HG02610 (cell line): ENCODE measurements at regions not wholly inside any gene's neighbourhood (a gene's known extent, or its start where the extent isn't known, plus 50 kb on each side); places are given as distances from the start of the nearest gene placed in this dataset.

ENCODE experiments used
- ATAC-seq: cut with Tn5 transposase; IDR thresholded peaks from one replicate; pipeline ENCODE4 v1.9.1; 2021; ENCODE audit warnings: mild to moderate bottlenecking, moderate library complexity; ENCODE audit not compliant: unreplicated experiment

DNA sequence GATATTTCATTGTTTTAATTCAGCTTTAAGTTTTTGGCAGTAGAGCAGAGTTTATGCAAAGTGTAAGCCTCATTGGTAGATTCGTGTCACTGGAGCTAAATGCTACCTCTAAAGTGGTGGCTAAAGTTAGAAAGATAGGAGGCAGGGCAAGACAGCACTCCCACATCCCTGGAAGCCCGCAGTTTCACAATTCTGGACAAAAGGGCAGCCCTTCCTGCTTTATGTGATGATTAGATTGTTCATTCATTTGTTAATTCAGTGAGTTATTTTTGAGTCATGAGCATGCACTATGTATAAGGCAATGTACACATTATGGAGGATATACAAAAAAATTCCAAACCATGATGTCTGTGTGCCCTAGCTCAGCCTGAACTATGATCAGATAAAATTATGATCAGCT is 52.1 kb upstream of the EIF3M start:
- ATAC-seq, result no peak

DNA sequence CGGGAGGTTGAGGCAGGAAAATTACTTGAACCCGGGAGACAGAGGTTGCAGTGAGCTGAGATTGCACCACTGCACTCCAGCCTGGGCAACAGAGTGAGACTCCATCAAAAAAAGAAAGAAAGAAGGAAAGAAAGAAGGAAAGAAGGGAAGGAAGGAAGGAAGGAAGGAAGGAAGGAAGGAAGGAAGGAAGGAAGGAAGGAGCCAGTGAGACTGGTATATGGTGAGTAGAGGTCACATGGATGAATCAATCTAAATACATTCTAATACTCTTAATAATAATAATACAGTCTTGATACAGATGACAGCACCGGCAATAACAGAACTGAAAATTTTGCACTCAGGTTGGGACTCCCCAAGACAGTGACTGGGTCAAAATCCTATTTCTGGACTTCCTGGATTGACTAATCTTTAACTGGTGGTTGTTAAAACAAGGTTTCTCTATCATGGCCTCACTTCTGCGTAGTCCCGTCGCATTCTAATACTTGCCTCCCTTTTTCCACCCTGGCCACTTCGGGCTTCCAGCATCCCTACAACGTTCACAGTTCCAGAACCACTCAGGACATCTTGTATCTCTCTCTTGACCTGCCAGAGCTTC is 53.5 kb upstream of the EIF3M start:
- peak; percentile 99 for ATAC-seq

DNA sequence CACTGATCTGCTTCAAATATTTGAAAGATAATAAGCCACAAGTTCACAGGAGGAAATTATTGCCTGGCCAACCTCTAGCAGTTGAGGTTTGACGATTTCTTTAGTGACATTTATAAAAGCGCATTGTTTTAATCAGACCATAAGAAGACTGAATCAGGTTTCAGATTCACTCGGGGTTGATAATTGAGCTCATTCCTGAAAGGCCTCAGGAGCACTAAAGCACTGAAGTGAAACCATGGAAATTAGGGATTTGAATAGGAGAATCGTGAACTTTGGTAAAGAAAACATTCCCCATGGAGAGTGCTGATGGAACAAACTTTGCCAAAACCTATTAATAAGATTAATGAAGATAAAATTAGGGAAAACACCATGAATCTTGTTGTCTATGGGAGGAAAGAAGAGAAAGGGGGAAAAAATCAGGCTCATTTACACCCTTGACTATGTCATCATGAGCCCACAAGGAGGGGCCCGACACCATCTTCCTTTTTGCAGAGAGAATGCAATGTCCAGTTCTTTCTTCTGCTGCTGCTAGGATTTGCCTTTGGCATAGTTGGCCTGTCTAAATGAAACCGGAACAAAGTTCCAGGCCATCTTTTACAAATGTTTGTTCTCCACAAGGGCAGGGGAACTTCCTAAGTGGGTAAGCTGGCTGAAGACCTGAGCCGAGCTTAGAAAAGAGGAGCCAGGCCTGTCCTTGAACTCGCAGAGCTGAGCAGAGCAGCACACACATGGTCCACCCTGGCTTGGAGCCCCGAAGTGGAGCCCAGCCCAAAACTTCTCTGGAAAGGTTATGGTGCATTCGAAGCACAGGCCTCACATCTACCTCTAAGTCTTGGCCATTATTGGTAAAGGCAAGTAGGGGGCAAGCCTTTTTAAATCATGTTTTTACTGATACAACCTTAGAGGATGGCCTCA is 56.1 kb upstream of the EIF3M start:
- ATAC-seq, result no peak

DNA sequence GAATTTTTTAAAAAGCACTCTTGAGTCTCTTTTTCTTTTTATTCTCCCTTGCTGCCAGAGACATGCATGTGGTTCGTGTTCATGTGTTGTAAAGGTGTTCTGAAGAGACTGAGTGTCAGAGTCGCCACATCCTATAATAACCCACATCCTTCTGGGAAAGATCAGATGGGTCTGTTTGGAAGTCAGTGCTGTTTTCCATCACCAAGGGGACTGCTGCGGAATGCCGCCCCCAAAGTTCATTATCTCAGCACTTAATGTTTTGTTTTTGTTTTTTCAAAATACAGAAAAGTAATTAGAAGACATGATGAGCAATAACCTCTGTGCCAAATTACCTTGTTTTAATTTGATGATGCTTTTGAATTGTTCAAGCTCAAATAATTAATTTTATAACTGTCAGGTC is 56.9 kb upstream of the EIF3M start:
- no peak for ATAC-seq

DNA sequence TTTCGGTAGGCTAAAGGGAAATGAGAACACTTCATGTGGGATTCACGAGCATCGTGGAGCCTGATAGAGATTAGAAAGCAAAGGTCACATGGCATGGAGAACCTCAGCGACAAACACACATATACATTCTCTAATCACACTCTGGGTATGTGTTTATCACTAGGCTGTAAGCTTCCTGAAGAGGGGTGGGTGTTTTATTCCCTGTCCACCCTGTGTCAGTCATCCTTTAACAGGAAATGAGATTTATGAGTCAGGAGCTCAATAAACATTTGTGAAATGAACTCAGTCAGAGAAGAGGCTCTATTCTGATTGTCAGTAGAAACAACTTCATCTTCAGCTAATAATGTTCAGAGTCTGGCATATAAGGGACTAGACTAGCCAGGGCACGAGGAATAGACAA is 71.7 kb upstream of the EIF3M start:
- ATAC-seq, result no peak

DNA sequence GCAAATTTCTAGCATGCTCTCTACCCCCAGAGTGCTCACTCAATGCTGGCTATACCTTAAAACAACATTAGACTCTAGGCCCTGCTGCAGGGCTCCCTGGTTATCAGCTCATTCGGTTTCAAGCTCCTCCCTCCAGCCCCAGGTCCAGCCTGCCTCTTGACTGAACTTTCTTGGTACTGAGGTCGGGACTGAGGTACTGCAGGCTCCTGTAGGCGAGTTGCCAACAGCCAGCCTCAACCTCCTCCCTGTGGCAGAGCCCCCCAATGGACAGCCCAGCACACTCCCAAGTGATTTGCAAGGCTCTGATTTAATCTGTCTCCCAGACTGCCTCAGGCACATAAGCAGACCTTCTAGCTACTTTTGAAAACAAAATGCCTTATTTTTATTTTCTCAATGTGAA is 73.6 kb upstream of the EIF3M start:
- no peak for ATAC-seq

DNA sequence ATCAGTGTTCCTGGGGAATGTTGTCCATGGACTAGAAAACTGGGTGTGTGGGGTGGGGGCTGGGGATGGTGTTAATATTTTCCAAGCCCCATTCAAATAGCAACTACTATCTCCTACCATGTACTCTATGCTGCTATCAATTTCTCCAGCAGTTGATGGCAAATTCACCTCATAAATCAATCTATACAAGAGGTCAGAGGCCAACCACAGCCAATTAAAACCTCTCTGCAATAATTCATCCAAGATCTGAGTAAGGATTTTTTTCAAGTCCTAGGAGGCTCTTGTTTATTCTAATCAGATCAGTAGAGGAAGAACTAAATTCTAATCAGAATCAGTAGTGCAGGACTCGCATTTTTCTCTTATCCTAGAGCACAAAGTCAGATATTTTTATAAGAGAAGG is 73.4 kb upstream of the WT1 start:
- ATAC-seq, result no peak

DNA sequence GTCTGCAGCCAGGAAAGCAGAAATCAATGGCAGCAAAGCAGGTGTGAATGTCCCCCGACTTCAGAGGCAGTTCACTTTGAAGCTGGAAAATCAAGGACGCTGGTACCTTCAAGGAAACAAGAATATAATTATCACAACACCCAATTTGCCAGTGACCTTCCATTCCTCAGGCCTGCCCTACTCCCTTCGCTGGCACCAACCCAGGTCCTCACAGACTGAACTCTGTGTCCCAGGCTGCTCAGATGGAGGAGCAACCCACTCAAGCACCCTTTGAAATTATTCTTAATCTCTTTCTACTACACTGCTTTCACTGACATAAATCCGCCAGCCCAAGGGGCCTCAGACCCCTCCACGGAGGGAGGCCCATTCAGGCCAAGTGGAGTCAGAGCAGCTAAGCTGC is 64.7 kb upstream of the WT1 start:
- ATAC-seq, result no peak

DNA sequence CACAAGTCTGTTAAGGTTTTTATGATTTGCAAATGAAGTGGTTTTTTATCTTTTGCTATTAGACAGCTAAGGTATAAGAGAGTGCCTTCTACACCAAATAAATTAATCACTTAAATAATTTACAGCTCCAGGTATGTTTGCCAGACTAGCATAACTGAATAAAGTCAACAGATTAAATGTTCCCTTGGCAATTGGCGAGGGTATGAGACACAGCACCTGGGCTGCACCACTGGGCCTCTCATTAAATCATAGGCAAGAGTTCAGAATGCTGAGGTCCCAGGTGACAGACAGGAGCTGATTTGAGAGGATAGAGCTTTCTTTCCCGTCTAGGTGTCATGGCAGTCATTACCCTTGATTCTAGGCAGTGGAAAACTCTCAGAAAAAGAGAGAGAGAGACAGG is 62.6 kb upstream of the WT1 start:
- ATAC-seq, result no peak

DNA sequence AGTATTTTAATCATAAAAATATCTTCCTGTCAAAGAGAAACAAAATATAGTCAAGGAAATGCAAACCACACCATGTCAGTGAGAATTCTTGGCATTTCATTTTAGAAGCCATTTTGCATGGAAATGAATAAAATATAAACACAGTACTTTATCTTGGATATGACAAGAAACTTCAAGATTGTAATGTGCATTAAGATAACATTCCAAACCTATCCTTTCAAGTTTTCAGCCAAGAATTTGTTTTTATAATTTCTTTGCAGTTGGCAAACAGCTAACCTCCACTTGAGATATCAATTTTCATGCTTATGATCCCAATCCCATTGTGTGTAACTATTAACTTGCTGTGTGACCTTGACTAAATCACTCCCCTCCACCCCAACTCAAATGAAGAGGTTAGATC is 59.3 kb upstream of the WT1 start:
- ATAC-seq, result no peak

DNA sequence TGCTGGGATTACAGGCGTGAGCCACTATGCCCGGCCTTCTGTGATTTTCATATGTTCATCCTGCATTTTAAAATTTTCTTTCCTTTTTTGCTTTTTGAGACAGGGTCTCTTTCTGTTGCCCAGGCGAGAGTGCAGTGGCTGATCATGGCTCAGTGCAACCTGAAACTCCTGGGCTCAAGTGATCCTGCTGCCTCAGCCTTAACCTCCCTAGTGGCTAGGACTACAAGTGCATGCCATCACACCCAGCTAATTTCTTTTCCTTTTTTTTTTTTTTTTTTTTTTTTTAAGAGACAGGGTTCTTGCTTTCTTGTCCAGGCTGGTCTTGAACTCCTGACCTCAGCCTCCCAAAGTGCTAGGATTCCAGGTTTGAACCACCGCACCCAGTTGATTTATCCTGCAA is 54.1 kb upstream of the WT1 start:
- ATAC-seq, result no peak

DNA sequence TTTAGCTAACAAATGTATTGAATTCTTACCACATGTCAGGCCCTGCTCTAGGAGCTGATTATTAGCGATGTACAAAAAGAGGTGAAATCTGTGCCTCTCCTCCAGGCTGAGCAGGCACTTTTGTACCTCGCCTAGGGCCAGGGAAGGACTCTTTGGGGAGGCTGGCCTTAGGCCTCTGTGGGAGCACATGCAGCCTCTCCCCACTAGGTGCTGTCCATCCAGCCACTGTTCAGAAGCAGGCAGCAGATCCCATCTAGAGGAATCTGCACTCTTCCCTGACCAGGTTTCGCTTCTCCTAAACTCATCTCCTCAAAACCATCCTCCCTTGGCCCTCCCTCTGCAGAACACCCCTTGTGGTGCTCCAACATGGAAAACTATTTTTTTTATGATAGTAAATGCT is 51.9 kb upstream of the WT1 start:
- ATAC-seq, result no peak

DNA sequence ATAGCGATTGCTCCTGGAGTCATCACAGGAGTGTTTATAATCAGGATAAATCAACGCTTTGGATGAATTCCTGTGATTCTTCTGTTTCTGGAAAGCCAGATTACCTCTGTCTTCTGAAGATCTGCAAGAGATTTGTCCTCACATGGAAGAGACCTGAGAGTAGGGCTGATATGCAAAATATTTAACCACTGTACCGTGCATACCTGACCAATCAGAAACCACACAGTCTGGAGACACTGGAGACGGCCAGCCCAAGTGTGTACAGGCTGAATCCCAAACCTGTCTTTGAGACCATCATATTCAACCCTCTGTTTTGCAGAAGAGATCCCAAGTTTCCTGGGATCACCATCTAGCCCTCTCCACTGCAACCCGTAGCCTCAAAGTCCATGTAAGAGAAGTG is 50.4 kb upstream of the WT1 start:
- ATAC-seq, result no peak
